Peyer's patch (tissue), 4 donors: ENCODE measurements at regions not wholly inside any gene's neighbourhood (a gene's known extent, or its start where the extent isn't known, plus 50 kb on each side); places are given as distances from the start of the nearest gene placed in this dataset.

Source experiments
- CTCF ChIP-seq, 6 experiments: fragments of 450-650 bp in 4 of 6; fragments of 200-600 bp in 2 of 6; sonication (generic) in 1 of 6; IDR thresholded peaks; one replicate each; pipeline ENCODE4 v1.5.1; 2017 to 2019; ENCODE audit warnings: antibody characterized with exemption in 6 of 6, mild to moderate bottlenecking in 3 of 6, moderate library complexity in 1 of 6
- POLR2A ChIP-seq, 2 donors: fragments of 450-650 bp; IDR thresholded peaks; one replicate each; pipeline ENCODE4 v1.5.1; 2017; ENCODE audit warnings: antibody characterized with exemption in 2 of 2, mild to moderate bottlenecking in 2 of 2, moderate library complexity in 2 of 2

GRCh38 chr22:49295851-49296560 is 531.7 kb downstream of the BRD1 start:
- no peak for TF ChIP-seq CTCF (IDR thresholded peaks at IDR 0.05)
- TF ChIP-seq POLR2A (IDR thresholded peaks at IDR 0.05): no peak
